Gastroesophageal sphincter (tissue), 4 donors: ENCODE measurements at regions not wholly inside any gene's neighbourhood (a gene's known extent, or its start where the extent isn't known, plus 50 kb on each side); places are given as distances from the start of the nearest gene placed in this dataset.

Source experiments
- ATAC-seq: fragments of 150-250 bp; one replicate; pipeline ENCODE4 v1.9.1; 2016; ENCODE audit warnings: mild to moderate bottlenecking, moderate library complexity
- H3K27ac ChIP-seq, 4 donors: fragments of 200-600 bp; sonication (generic) in 3 of 4; 1 replicate in 3 of 4; 2 replicates in 1 of 4; pipeline ENCODE4 v1.5.1; 2016 to 2019
- H3K27me3 ChIP-seq: fragments of 200-600 bp; sonication (generic); one replicate; pipeline ENCODE4 v1.5.1; 2019
- H3K36me3 ChIP-seq, 2 donors: fragments of 200-600 bp; sonication (generic); one replicate each; pipeline ENCODE4 v1.5.1; 2019; ENCODE audit warnings: control low read depth in 1 of 2
- H3K4me1 ChIP-seq, 3 donors: fragments of 200-600 bp; sonication (generic); 1 replicate in 2 of 3; 2 replicates in 1 of 3; pipeline ENCODE4 v1.5.1; 2016 to 2019; ENCODE audit warnings: control low read depth in 2 of 3
- H3K4me3 ChIP-seq, 2 donors: fragments of 200-600 bp; sonication (generic); one replicate each; pipeline ENCODE4 v1.5.1; 2019; ENCODE audit warnings: mild to moderate bottlenecking in 1 of 2, moderate library complexity in 1 of 2
- H3K9me3 ChIP-seq, 3 donors: fragments of 200-600 bp; sonication (generic); one replicate each; pipeline ENCODE4 v1.5.1; 2017 to 2019; ENCODE audit warnings: control low read depth in 2 of 3
- CTCF ChIP-seq, 4 experiments: fragments of 200-600 bp in 2 of 4; fragments of 450-650 bp in 2 of 4; sonication (generic) in 1 of 4; IDR thresholded peaks; one replicate each; pipeline ENCODE4 v1.5.1; 2017 to 2019; ENCODE audit warnings: antibody characterized with exemption in 4 of 4, mild to moderate bottlenecking in 2 of 4, moderate library complexity in 2 of 4
- EP300 ChIP-seq: sonication (generic); formaldehyde crosslinking; IDR thresholded peaks from one replicate; pipeline ENCODE4 v1.6.1; 2017; ENCODE audit warnings: antibody characterized with exemption, mild to moderate bottlenecking
- POLR2A ChIP-seq, 2 donors: fragments of 450-650 bp; IDR thresholded peaks; one replicate each; pipeline ENCODE4 v1.6.1; 2017; ENCODE audit warnings: antibody characterized with exemption in 2 of 2, mild to moderate bottlenecking in 2 of 2, moderate library complexity in 1 of 2
- POLR2AphosphoS5 ChIP-seq: sonication (generic); formaldehyde crosslinking; IDR thresholded peaks from one replicate; pipeline ENCODE4 v1.6.1; 2017; ENCODE audit warnings: antibody characterized with exemption
- WGBS, 2 donors: methylation state at CpG; one replicate each; pipeline ENCODE4 v1.1.5; 2018; ENCODE audit warnings: low coverage in 1 of 2; 5-methylcytosine and 5-hydroxymethylcytosine counted together

- Histone ChIP-seq H3K4me1 (no peaks in the 10 kb centered on the region), H3K9me3 (no peaks in the 10 kb centered on the region), H3K27ac (no peak overlapping the region), H3K4me3 (no peak overlapping the region), H3K36me3 (no peaks in the 10 kb centered on the region), H3K27me3 (no peaks in the 10 kb centered on the region)
- no peak for TF ChIP-seq POLR2AphosphoS5
- no peak for TF ChIP-seq CTCF (IDR thresholded peaks at IDR 0.05)
- no peak for TF ChIP-seq EP300
- TF ChIP-seq POLR2A (IDR thresholded peaks at IDR 0.05), result no peak
- ATAC-seq, result no peak
- WGBS, 2 donors, result 65 to 66% methylated on average over 7 to 11 of the region's 11 CpGs
Observed at GRCh38 chr7:117982071-117983055, 109.1 kb upstream of the CTTNBP2 start.

GRCh38 chr7:117986645-117987269, 113.5 kb upstream of the CTTNBP2 start:
- ATAC-seq, result peak; percentile 87

GRCh38 chr7:117990834-117991233, 117.6 kb upstream of the CTTNBP2 start:
- Histone ChIP-seq H3K36me3 (no peaks in the 10 kb centered on the region), H3K4me3 (no peak overlapping the region), H3K27ac (no peak overlapping the region), H3K27me3 (no peaks in the 10 kb centered on the region), H3K4me1 (no peaks in the 10 kb centered on the region), H3K9me3 (no peaks in the 10 kb centered on the region)
- TF ChIP-seq POLR2A (IDR thresholded peaks at IDR 0.05) (no peak), CTCF (IDR thresholded peaks at IDR 0.05) (no peak), EP300 (no peak), POLR2AphosphoS5 (no peak)
- ATAC-seq, result no peak

More at GRCh38 chr7:117986645-117987269, 113.5 kb upstream of the CTTNBP2 start:
- Histone ChIP-seq H3K27ac (no peak overlapping the region), H3K9me3 (no peaks in the 10 kb centered on the region), H3K4me1 (no peaks in the 10 kb centered on the region), H3K27me3 (no peaks in the 10 kb centered on the region), H3K4me3 (no peak overlapping the region), H3K36me3 (no peaks in the 10 kb centered on the region)
- TF ChIP-seq CTCF (IDR thresholded peaks at IDR 0.05) (no peak), POLR2AphosphoS5 (peak; percentile 40), EP300 (no peak)
- 62 to 69% methylated on average over 2 of the region's 2 CpGs for WGBS, 2 donors

GRCh38 chr7:117992635-117993376, 119.6 kb upstream of the CTTNBP2 start:
- H3K27me3 ChIP-seq, result no peaks in the 10 kb centered on the region
- 85 to 89% methylated on average over 1 of the region's 1 CpG for WGBS, 2 donors
- H3K36me3 ChIP-seq, result no peaks in the 10 kb centered on the region
- no peak overlapping the region for H3K4me3 ChIP-seq
- TF ChIP-seq POLR2A (IDR thresholded peaks at IDR 0.05) (no peak), EP300 (no peak), POLR2AphosphoS5 (no peak), CTCF (IDR thresholded peaks at IDR 0.05) (no peak)
- H3K27ac ChIP-seq, result no peak overlapping the region
- no peaks in the 10 kb centered on the region for H3K9me3 ChIP-seq
- no peak for ATAC-seq
- no peaks in the 10 kb centered on the region for H3K4me1 ChIP-seq
